Dermis blood vessel endothelial cell (primary cell): ENCODE measurements at regions not wholly inside any gene's neighbourhood (a gene's known extent, or its start where the extent isn't known, plus 50 kb on each side); places are given as distances from the start of the nearest gene placed in this dataset.

Source experiments
- DNase-seq: peaks from one replicate; pipeline ENCODE4 v3.0.0; 2010

GRCh38 chr2:58886009-58886408, 644.9 kb upstream of the FANCL start:
- no peak for DNase-seq

GRCh38 chr2:58879834-58880233, 638.7 kb upstream of the FANCL start:
- DNase-seq = no peak

- DNase-seq = no peak
These were observed 637.7 kb upstream of the FANCL start for GRCh38 chr2:58878778-58879177.

GRCh38 chr2:58876126-58876525, 635.0 kb upstream of the FANCL start:
- no peak for DNase-seq

- no peak for DNase-seq
These were observed 634.3 kb upstream of the FANCL start for GRCh38 chr2:58875436-58875835.

GRCh38 chr2:58871469-58872142, 630.5 kb upstream of the FANCL start:
- no peak for DNase-seq

- no peak for DNase-seq
These were observed 629.6 kb upstream of the FANCL start for GRCh38 chr2:58870704-58871103.

GRCh38 chr2:58866946-58867345, 625.8 kb upstream of the FANCL start:
- DNase-seq = no peak

GRCh38 chr2:58866527-58866926, 625.4 kb upstream of the FANCL start:
- DNase-seq = no peak

- DNase-seq = no peak
These were observed 624.9 kb upstream of the FANCL start for GRCh38 chr2:58866040-58866439.

- no peak for DNase-seq
These were observed 624.3 kb upstream of the FANCL start for GRCh38 chr2:58865436-58865835.

- DNase-seq = no peak
These were observed 621.1 kb upstream of the FANCL start for GRCh38 chr2:58862244-58862643.

- no peak for DNase-seq
These were observed 619.5 kb upstream of the FANCL start for GRCh38 chr2:58860586-58860985.

GRCh38 chr2:58856100-58856499, 615.0 kb upstream of the FANCL start:
- DNase-seq = no peak

GRCh38 chr2:58853420-58853819, 612.3 kb upstream of the FANCL start:
- no peak for DNase-seq

- DNase-seq = no peak
These were observed 611.8 kb upstream of the FANCL start for GRCh38 chr2:58852905-58853304.

GRCh38 chr2:58852243-58852642, 611.1 kb upstream of the FANCL start:
- no peak for DNase-seq

GRCh38 chr2:58851598-58851997, 610.5 kb upstream of the FANCL start:
- DNase-seq = no peak

- DNase-seq = no peak
These were observed 603.9 kb upstream of the FANCL start for GRCh38 chr2:58845011-58845410.

GRCh38 chr2:58842501-58843155, 601.5 kb upstream of the FANCL start:
- DNase-seq = no peak

- peak; percentile 39 for DNase-seq
These were observed 593.3 kb upstream of the FANCL start for GRCh38 chr2:58834404-58834803.

- no peak for DNase-seq
These were observed 585.7 kb upstream of the FANCL start for GRCh38 chr2:58826795-58827194.

- DNase-seq = no peak
These were observed 571.7 kb upstream of the FANCL start for GRCh38 chr2:58812771-58813344.

GRCh38 chr2:58805126-58805525, 564.0 kb upstream of the FANCL start:
- DNase-seq = no peak
